IMR-90 (cell line): ENCODE measurements at regions not wholly inside any gene's neighbourhood (a gene's known extent, or its start where the extent isn't known, plus 50 kb on each side); places are given as distances from the start of the nearest gene placed in this dataset.

ENCODE experiments used
- ATAC-seq: fragments of 200-7000 bp; cut with Tn5 transposase; 2 replicates; pipeline ENCODE4 v1.9.1; 2020; ENCODE audit warnings: low read depth, mild to moderate bottlenecking, moderate library complexity
- BruUV-seq: library from RNA; stranded (reverse); fragments of 400-500 nt; replicated peaks from 2 replicates; lab custom pipeline; 2021; lab: Mats Ljungman, UMichigan
- CTCF ChIA-PET: fragments of 300-600 bp; formaldehyde crosslinking; extraction: SDS; loops from one replicate; lab custom pipeline; 2021; ENCODE audit warnings: antibody characterized with exemption; lab: Yijun Ruan, JAX
- POLR2A ChIA-PET: fragments of 300-600 bp; sonication (Branson Sonifier 250); formaldehyde crosslinking; loops from one replicate; lab custom pipeline; 2022; ENCODE audit warnings: antibody characterized with exemption; ENCODE audit not compliant: unreplicated experiment; lab: Charles Lee
- DNase-seq: peaks from one replicate; pipeline ENCODE4 v3.0.0; 2013
- H2AFZ ChIP-seq: replicated peaks from 2 replicates; pipeline ENCODE3; 2013; ENCODE audit warnings: low read length, mild to moderate bottlenecking; ENCODE audit not compliant: poor library complexity
- H2AK5ac ChIP-seq: 2 replicates; pipeline ENCODE4 v1.6.1; 2013; ENCODE audit warnings: low read depth, low read length, inconsistent platforms
- H2AK9ac ChIP-seq: replicated peaks from 2 replicates; pipeline ENCODE3; 2013; ENCODE audit warnings: mild to moderate bottlenecking, low read depth, low read length, moderate library complexity; ENCODE audit not compliant: poor library complexity
- H2BK120ac ChIP-seq: 2 replicates; pipeline ENCODE4 v1.6.1; 2013; ENCODE audit warnings: low read depth, low read length, inconsistent platforms
- H2BK15ac ChIP-seq: 3 replicates; pipeline ENCODE4 v1.6.1; 2013; ENCODE audit warnings: low read depth, low read length, inconsistent platforms
- H2BK20ac ChIP-seq: 2 replicates; pipeline ENCODE4 v1.6.1; 2013; ENCODE audit warnings: low read depth, mild to moderate bottlenecking, inconsistent platforms, low read length, moderate library complexity
- H2BK5ac ChIP-seq: 2 replicates; pipeline ENCODE4 v1.6.1; 2013; ENCODE audit warnings: mild to moderate bottlenecking, low read depth, low read length, inconsistent platforms; ENCODE audit not compliant: poor library complexity, severe bottlenecking
- H3K14ac ChIP-seq: replicated peaks from 2 replicates; pipeline ENCODE4 v1.6.1; 2013; ENCODE audit warnings: low read depth, low read length, inconsistent platforms
- H3K18ac ChIP-seq: 2 replicates; pipeline ENCODE4 v1.6.1; 2013; ENCODE audit warnings: low read depth, low read length, control low read depth
- H3K23ac ChIP-seq: 2 replicates; pipeline ENCODE4 v1.6.1; 2013; ENCODE audit warnings: low read depth, low read length, inconsistent platforms
- H3K27ac ChIP-seq: 2 replicates; pipeline ENCODE4 v1.5.1; 2013; ENCODE audit warnings: mild to moderate bottlenecking, control low read depth, low read length; ENCODE audit not compliant: insufficient read depth
- H3K27me3 ChIP-seq: 2 replicates; pipeline ENCODE4 v1.6.1; 2013; ENCODE audit warnings: low read length; ENCODE audit not compliant: control insufficient read depth, insufficient read depth
- H3K36me3 ChIP-seq: 2 replicates; pipeline ENCODE4 v1.6.1; 2013; ENCODE audit warnings: low read length, mixed read lengths; ENCODE audit not compliant: control insufficient read depth, insufficient read depth
- H3K4ac ChIP-seq: 2 replicates; pipeline ENCODE4 v1.6.1; 2013; ENCODE audit warnings: low read depth, low read length, inconsistent platforms
- H3K4me1 ChIP-seq: 2 replicates; pipeline ENCODE4 v1.6.1; 2013; ENCODE audit warnings: low read length, mixed read lengths; ENCODE audit not compliant: control insufficient read depth, insufficient read depth
- H3K4me2 ChIP-seq: 2 replicates; pipeline ENCODE4 v1.6.1; 2013; ENCODE audit warnings: low read depth, mild to moderate bottlenecking, control low read depth, low read length, moderate library complexity
- H3K4me3 ChIP-seq: 2 replicates; pipeline ENCODE4 v1.5.1; 2013; ENCODE audit warnings: low read depth, mild to moderate bottlenecking, control low read depth, low read length, moderate library complexity; ENCODE audit not compliant: insufficient read depth
- H3K56ac ChIP-seq: 2 replicates; pipeline ENCODE4 v1.6.1; 2013; ENCODE audit warnings: low read length, inconsistent platforms; ENCODE audit not compliant: insufficient read depth; ENCODE audit errors: extremely low read depth
- H3K79me1 ChIP-seq, 2 experiments: 2 replicates each; pipeline ENCODE4 v1.6.1; 2013; ENCODE audit warnings: low read length in 2 of 2, inconsistent platforms in 1 of 2, low read depth in 1 of 2
- H3K9ac ChIP-seq: 2 replicates; pipeline ENCODE4 v1.6.1; 2013; ENCODE audit warnings: low read depth, low read length, control low read depth
- H3K9me1 ChIP-seq: 2 replicates; pipeline ENCODE4 v1.6.1; 2013; ENCODE audit warnings: low read length, inconsistent platforms; ENCODE audit not compliant: insufficient read depth
- H3K9me3 ChIP-seq: 2 replicates; pipeline ENCODE4 v1.6.1; 2013; ENCODE audit warnings: low read length; ENCODE audit not compliant: control insufficient read depth, insufficient read depth
- H4K20me1 ChIP-seq: 2 replicates; pipeline ENCODE4 v1.6.1; 2013; ENCODE audit warnings: low read length, inconsistent platforms; ENCODE audit not compliant: insufficient read depth
- H4K5ac ChIP-seq: 2 replicates; pipeline ENCODE4 v1.6.1; 2013; ENCODE audit warnings: mild to moderate bottlenecking, low read depth, low read length, control low read depth
- H4K8ac ChIP-seq, 2 experiments: 2 replicates each; pipeline ENCODE4 v1.6.1; 2013; ENCODE audit warnings: low read depth in 2 of 2, low read length in 2 of 2, control low read depth in 1 of 2, inconsistent platforms in 1 of 2
- H4K91ac ChIP-seq: 2 replicates; pipeline ENCODE4 v1.6.1; 2013; ENCODE audit warnings: low read depth, low read length, inconsistent platforms; ENCODE audit not compliant: insufficient read depth
- FOS ChIP-seq: fragments of 150-350 bp; IDR thresholded peaks from 2 replicates; pipeline ENCODE4 v1.6.1; 2016; ENCODE audit warnings: low read depth, low read length
- MXI1 ChIP-seq: IDR thresholded peaks from 2 replicates; pipeline ENCODE4 v1.6.1; 2012; ENCODE audit warnings: low read depth, mild to moderate bottlenecking, low read length, moderate library complexity, borderline replicate concordance
- RAD21 ChIP-seq: IDR thresholded peaks from 2 replicates; pipeline ENCODE4 v1.6.1; 2012; ENCODE audit warnings: low read length, improper control_type of control experiment
- RCOR1 ChIP-seq: IDR thresholded peaks from 2 replicates; pipeline ENCODE4 v1.6.1; 2012; ENCODE audit warnings: mild to moderate bottlenecking, low read length, improper control_type of control experiment; ENCODE audit not compliant: insufficient replicate concordance
- SMC3 ChIP-seq: fragments of 150-350 bp; IDR thresholded peaks from 2 replicates; pipeline ENCODE4 v1.6.1; 2016; ENCODE audit warnings: low read depth, mild to moderate bottlenecking, antibody characterized with exemption, low read length, moderate library complexity
- WGBS, 2 experiments: methylation state at CpG; one replicate each; pipeline versions ENCODE4 v1.1.5 to v1.1.7; 2013; ENCODE audit warnings: missing lambda C conversion rate in 2 of 2; ENCODE audit not compliant: insufficient read length in 1 of 2; ENCODE audit errors: extremely low coverage in 2 of 2; 5-methylcytosine and 5-hydroxymethylcytosine counted together
- dilution Hi-C: fragments of 300-500 bp; cut with HindIII; formaldehyde crosslinking; loops from one replicate; pipeline ENCODE4 v1.14.3; 2018; ENCODE audit warnings: low sequenced_read_pairs; ENCODE audit not compliant: unreplicated experiment
- in situ Hi-C: fragments of 300-500 bp; cut with MboI; formaldehyde crosslinking; loops from 3 replicates; pipeline ENCODE4 v1.14.3; 2019; ENCODE audit warnings: low sequenced_read_pairs, inconsistent platforms, mixed read lengths
- intact Hi-C: fragments of 100-400 bp; cut with micrococcal nuclease; formaldehyde crosslinking; loops from 2 replicates; pipeline ENCODE4 v1.10.0; 2022
- TF ChIP-seq, protein P1 (sequence below): fragments of 150-350 bp; IDR thresholded peaks from 2 replicates; pipeline ENCODE4 v1.6.1; 2017; ENCODE audit warnings: mild to moderate bottlenecking, antibody characterized with exemption, low read length, low read depth

DNA sequence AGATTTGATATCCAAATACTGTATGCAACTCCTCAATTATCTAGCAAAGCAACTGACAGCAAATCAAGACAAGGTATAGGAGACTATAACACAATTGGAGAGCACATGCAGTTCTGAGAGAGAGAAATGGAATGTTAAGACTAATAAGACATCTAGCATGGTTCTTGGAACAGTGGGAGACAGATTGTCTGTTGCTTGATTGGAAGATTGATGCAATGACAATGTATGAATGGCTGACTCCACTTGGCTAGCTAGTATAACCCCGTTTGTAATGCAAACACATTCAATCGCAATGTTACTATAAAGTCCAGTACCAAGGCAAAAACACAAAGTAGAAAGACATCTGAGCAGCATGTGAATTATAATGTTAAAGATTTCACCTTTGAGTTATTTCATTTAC lies 179.3 kb downstream of the RPL10L start:
- Histone ChIP-seq H3K18ac (no peak overlapping the region), H4K5ac (no peak overlapping the region), H3K56ac (no peak overlapping the region), H3K9me3 (no peaks in the 10 kb centered on the region), H3K79me1 (no peaks in the 10 kb centered on the region), H2BK20ac (no peak overlapping the region), H2AK5ac (no peak overlapping the region), H3K27ac (no peak overlapping the region), H2AK9ac (no peak overlapping the region), H4K20me1 (no peaks in the 10 kb centered on the region), H3K27me3 (no peaks in the 10 kb centered on the region), H2BK15ac (no peak overlapping the region), H2BK5ac (no peak overlapping the region), H2AFZ (no peak overlapping the region), H3K4me3 (no peak overlapping the region), H3K4me1 (no peaks in the 10 kb centered on the region), H3K14ac (no peak overlapping the region), H3K23ac (no peak overlapping the region), H4K8ac (no peak overlapping the region), H3K4ac (no peak overlapping the region), H4K91ac (no peak overlapping the region), H3K9ac (no peak overlapping the region), H3K9me1 (no peaks in the 10 kb centered on the region), H3K4me2 (no peak overlapping the region), H2BK120ac (no peak overlapping the region), H3K36me3 (no peaks in the 10 kb centered on the region)
- dilution Hi-C loops (no loop called here), in situ Hi-C loops (no loop called here), intact Hi-C loops (no loop called here)
- DNase-seq, result no peak
- no TSS peak for BruUV-seq
- POLR2A ChIA-PET, result no interaction called here
- TF ChIP-seq FOS, result no peak
- TF ChIP-seq RAD21, result no peak
- no peak for TF ChIP-seq SMC3
- TF ChIP-seq, protein P1, sequence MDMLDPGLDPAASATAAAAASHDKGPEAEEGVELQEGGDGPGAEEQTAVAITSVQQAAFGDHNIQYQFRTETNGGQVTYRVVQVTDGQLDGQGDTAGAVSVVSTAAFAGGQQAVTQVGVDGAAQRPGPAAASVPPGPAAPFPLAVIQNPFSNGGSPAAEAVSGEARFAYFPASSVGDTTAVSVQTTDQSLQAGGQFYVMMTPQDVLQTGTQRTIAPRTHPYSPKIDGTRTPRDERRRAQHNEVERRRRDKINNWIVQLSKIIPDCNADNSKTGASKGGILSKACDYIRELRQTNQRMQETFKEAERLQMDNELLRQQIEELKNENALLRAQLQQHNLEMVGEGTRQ, result no peak
- no peak for TF ChIP-seq MXI1
- no peak for TF ChIP-seq RCOR1
- CTCF ChIA-PET, result no interaction called here
- WGBS, 2 experiments, result no CpG with 5 or more reads among the region's 2 CpGs
- no peak for ATAC-seq
